ENCODE measurements at regions not wholly inside any gene's neighbourhood (a gene's known extent, or its start where the extent isn't known, plus 50 kb on each side); places are given as distances from the start of the nearest gene placed in this dataset.

- no peaks in the 10 kb centered on the region for H3K9me3 ChIP-seq (ENCODE audit: control insufficient read depth in 3 of 3, low read length in 3 of 3)
- H3K27me3 ChIP-seq (ENCODE audit: control insufficient read depth in 3 of 3, insufficient read depth in 3 of 3, low read length in 3 of 3): peaks cover 7 to 13% (median 9%) of the 10 kb centered on the region in 3 donors
- H3K4me1 ChIP-seq (ENCODE audit: control insufficient read depth in 3 of 3, insufficient read depth in 3 of 3, low read length in 3 of 3): peaks cover 0 to 2% (median 0%) of the 10 kb centered on the region in 3 donors
- H3K4me3 ChIP-seq (ENCODE audit: low read length in 3 of 3): no peak overlapping the region
- H3K27ac ChIP-seq (ENCODE audit: low read depth, low read length): no peak overlapping the region
- H3K36me3 ChIP-seq (ENCODE audit: control insufficient read depth in 3 of 3, insufficient read depth in 3 of 3, low read length in 3 of 3): no peaks in the 10 kb centered on the region
- no peak overlapping the region for H3K9ac ChIP-seq (ENCODE audit: low read depth in 1 of 3, low read length in 3 of 3)
Observed at GRCh38 chr13:24086642-24087041, 73.9 kb upstream of the SPATA13 start.

- Histone ChIP-seq H3K9me3 (ENCODE audit: control insufficient read depth in 3 of 3, low read length in 3 of 3) (no peaks in the 10 kb centered on the region), H3K36me3 (ENCODE audit: control insufficient read depth in 3 of 3, insufficient read depth in 3 of 3, low read length in 3 of 3) (no peaks in the 10 kb centered on the region)
Observed at GRCh38 chr13:24087605-24088225, 72.8 kb upstream of the SPATA13 start.

GRCh38 chr13:24090049-24090448 is 70.5 kb upstream of the SPATA13 start:
- no peak overlapping the region for H3K4me3 ChIP-seq (ENCODE audit: low read length in 3 of 3)
- H3K27me3 ChIP-seq (ENCODE audit: control insufficient read depth in 3 of 3, insufficient read depth in 3 of 3, low read length in 3 of 3): peaks cover 6 to 13% (median 9%) of the 10 kb centered on the region in 3 donors
- peaks cover 0 to 2% (median 0%) of the 10 kb centered on the region in 3 donors for H3K4me1 ChIP-seq (ENCODE audit: control insufficient read depth in 3 of 3, insufficient read depth in 3 of 3, low read length in 3 of 3)
- no peak overlapping the region for H3K27ac ChIP-seq (ENCODE audit: low read depth, low read length)
- no peaks in the 10 kb centered on the region for H3K36me3 ChIP-seq (ENCODE audit: control insufficient read depth in 3 of 3, insufficient read depth in 3 of 3, low read length in 3 of 3)
- no peak overlapping the region for H3K9ac ChIP-seq (ENCODE audit: low read depth in 1 of 3, low read length in 3 of 3)
- no peaks in the 10 kb centered on the region for H3K9me3 ChIP-seq (ENCODE audit: control insufficient read depth in 3 of 3, low read length in 3 of 3)

More at GRCh38 chr13:24087605-24088225, 72.8 kb upstream of the SPATA13 start:
- Histone ChIP-seq H3K27ac (ENCODE audit: low read depth, low read length) (no peak overlapping the region), H3K27me3 (ENCODE audit: control insufficient read depth in 3 of 3, insufficient read depth in 3 of 3, low read length in 3 of 3) (peaks cover 7 to 13% (median 9%) of the 10 kb centered on the region in 3 donors), H3K9ac (ENCODE audit: low read depth in 1 of 3, low read length in 3 of 3) (no peak overlapping the region), H3K4me3 (ENCODE audit: low read length in 3 of 3) (no peak overlapping the region), H3K4me1 (ENCODE audit: control insufficient read depth in 3 of 3, insufficient read depth in 3 of 3, low read length in 3 of 3) (peaks cover 0 to 2% (median 0%) of the 10 kb centered on the region in 3 donors)

GRCh38 chr13:24091080-24091479 is 69.4 kb upstream of the SPATA13 start:
- H3K27ac ChIP-seq (ENCODE audit: low read depth, low read length): no peak overlapping the region
- H3K4me1 ChIP-seq (ENCODE audit: control insufficient read depth in 3 of 3, insufficient read depth in 3 of 3, low read length in 3 of 3): peaks cover 0 to 2% (median 0%) of the 10 kb centered on the region in 3 donors
- H3K4me3 ChIP-seq (ENCODE audit: low read length in 3 of 3): no peak overlapping the region
- no peaks in the 10 kb centered on the region for H3K9me3 ChIP-seq (ENCODE audit: control insufficient read depth in 3 of 3, low read length in 3 of 3)
- no peak overlapping the region for H3K9ac ChIP-seq (ENCODE audit: low read depth in 1 of 3, low read length in 3 of 3)
- H3K27me3 ChIP-seq (ENCODE audit: control insufficient read depth in 3 of 3, insufficient read depth in 3 of 3, low read length in 3 of 3): peaks cover 0 to 5% (median 5%) of the 10 kb centered on the region in 3 donors
- no peaks in the 10 kb centered on the region for H3K36me3 ChIP-seq (ENCODE audit: control insufficient read depth in 3 of 3, insufficient read depth in 3 of 3, low read length in 3 of 3)

- H3K27ac ChIP-seq (ENCODE audit: low read depth, low read length): no peak overlapping the region
- peaks cover 0 to 2% (median 0%) of the 10 kb centered on the region in 3 donors for H3K4me1 ChIP-seq (ENCODE audit: control insufficient read depth in 3 of 3, insufficient read depth in 3 of 3, low read length in 3 of 3)
Observed at GRCh38 chr13:24092108-24092507, 68.4 kb upstream of the SPATA13 start.

GRCh38 chr13:24093047-24093446 is 67.5 kb upstream of the SPATA13 start:
- Histone ChIP-seq H3K27ac (ENCODE audit: low read depth, low read length) (no peak overlapping the region), H3K9ac (ENCODE audit: low read depth in 1 of 3, low read length in 3 of 3) (no peak overlapping the region), H3K27me3 (ENCODE audit: control insufficient read depth in 3 of 3, insufficient read depth in 3 of 3, low read length in 3 of 3) (no peaks in the 10 kb centered on the region), H3K36me3 (ENCODE audit: control insufficient read depth in 3 of 3, insufficient read depth in 3 of 3, low read length in 3 of 3) (no peaks in the 10 kb centered on the region), H3K4me1 (ENCODE audit: control insufficient read depth in 3 of 3, insufficient read depth in 3 of 3, low read length in 3 of 3) (peaks cover 0 to 2% (median 0%) of the 10 kb centered on the region in 3 donors), H3K9me3 (ENCODE audit: control insufficient read depth in 3 of 3, low read length in 3 of 3) (no peaks in the 10 kb centered on the region), H3K4me3 (ENCODE audit: low read length in 3 of 3) (no peak overlapping the region)

More at GRCh38 chr13:24092108-24092507, 68.4 kb upstream of the SPATA13 start:
- Histone ChIP-seq H3K36me3 (ENCODE audit: control insufficient read depth in 3 of 3, insufficient read depth in 3 of 3, low read length in 3 of 3) (no peaks in the 10 kb centered on the region), H3K9ac (ENCODE audit: low read depth in 1 of 3, low read length in 3 of 3) (no peak overlapping the region), H3K9me3 (ENCODE audit: control insufficient read depth in 3 of 3, low read length in 3 of 3) (no peaks in the 10 kb centered on the region), H3K4me3 (ENCODE audit: low read length in 3 of 3) (no peak overlapping the region), H3K27me3 (ENCODE audit: control insufficient read depth in 3 of 3, insufficient read depth in 3 of 3, low read length in 3 of 3) (no peaks in the 10 kb centered on the region)

GRCh38 chr13:24096659-24097058 is 63.9 kb upstream of the SPATA13 start:
- Histone ChIP-seq H3K27me3 (ENCODE audit: control insufficient read depth in 3 of 3, insufficient read depth in 3 of 3, low read length in 3 of 3) (no peaks in the 10 kb centered on the region), H3K27ac (ENCODE audit: low read depth, low read length) (no peak overlapping the region), H3K4me1 (ENCODE audit: control insufficient read depth in 3 of 3, insufficient read depth in 3 of 3, low read length in 3 of 3) (peaks cover 0 to under 1% (median 0%) of the 10 kb centered on the region in 3 donors), H3K4me3 (ENCODE audit: low read length in 3 of 3) (no peak overlapping the region), H3K9me3 (ENCODE audit: control insufficient read depth in 3 of 3, low read length in 3 of 3) (no peaks in the 10 kb centered on the region), H3K36me3 (ENCODE audit: control insufficient read depth in 3 of 3, insufficient read depth in 3 of 3, low read length in 3 of 3) (no peaks in the 10 kb centered on the region), H3K9ac (ENCODE audit: low read depth in 1 of 3, low read length in 3 of 3) (no peak overlapping the region)

GRCh38 chr13:24097064-24097463 is 63.5 kb upstream of the SPATA13 start:
- Histone ChIP-seq H3K9me3 (ENCODE audit: control insufficient read depth in 3 of 3, low read length in 3 of 3) (no peaks in the 10 kb centered on the region), H3K4me1 (ENCODE audit: control insufficient read depth in 3 of 3, insufficient read depth in 3 of 3, low read length in 3 of 3) (no peaks in the 10 kb centered on the region), H3K36me3 (ENCODE audit: control insufficient read depth in 3 of 3, insufficient read depth in 3 of 3, low read length in 3 of 3) (no peaks in the 10 kb centered on the region), H3K4me3 (ENCODE audit: low read length in 3 of 3) (no peak overlapping the region), H3K27me3 (ENCODE audit: control insufficient read depth in 3 of 3, insufficient read depth in 3 of 3, low read length in 3 of 3) (no peaks in the 10 kb centered on the region), H3K9ac (ENCODE audit: low read depth in 1 of 3, low read length in 3 of 3) (no peak overlapping the region), H3K27ac (ENCODE audit: low read depth, low read length) (no peak overlapping the region)

GRCh38 chr13:24097667-24098066 is 62.9 kb upstream of the SPATA13 start:
- Histone ChIP-seq H3K9me3 (ENCODE audit: control insufficient read depth in 3 of 3, low read length in 3 of 3) (no peaks in the 10 kb centered on the region), H3K9ac (ENCODE audit: low read depth in 1 of 3, low read length in 3 of 3) (no peak overlapping the region), H3K4me1 (ENCODE audit: control insufficient read depth in 3 of 3, insufficient read depth in 3 of 3, low read length in 3 of 3) (no peaks in the 10 kb centered on the region), H3K27me3 (ENCODE audit: control insufficient read depth in 3 of 3, insufficient read depth in 3 of 3, low read length in 3 of 3) (no peaks in the 10 kb centered on the region), H3K36me3 (ENCODE audit: control insufficient read depth in 3 of 3, insufficient read depth in 3 of 3, low read length in 3 of 3) (no peaks in the 10 kb centered on the region), H3K4me3 (ENCODE audit: low read length in 3 of 3) (no peak overlapping the region), H3K27ac (ENCODE audit: low read depth, low read length) (no peak overlapping the region)

GRCh38 chr13:24099490-24099889 is 61.0 kb upstream of the SPATA13 start:
- Histone ChIP-seq H3K4me1 (ENCODE audit: control insufficient read depth in 3 of 3, insufficient read depth in 3 of 3, low read length in 3 of 3) (no peaks in the 10 kb centered on the region), H3K9me3 (ENCODE audit: control insufficient read depth in 3 of 3, low read length in 3 of 3) (no peaks in the 10 kb centered on the region), H3K27me3 (ENCODE audit: control insufficient read depth in 3 of 3, insufficient read depth in 3 of 3, low read length in 3 of 3) (no peaks in the 10 kb centered on the region), H3K27ac (ENCODE audit: low read depth, low read length) (no peak overlapping the region), H3K36me3 (ENCODE audit: control insufficient read depth in 3 of 3, insufficient read depth in 3 of 3, low read length in 3 of 3) (no peaks in the 10 kb centered on the region), H3K4me3 (ENCODE audit: low read length in 3 of 3) (no peak overlapping the region), H3K9ac (ENCODE audit: low read depth in 1 of 3, low read length in 3 of 3) (no peak overlapping the region)

Measured in skeletal muscle tissue (tissue), 3 donors.